Astrocyte of the cerebellum (primary cell): ENCODE measurements at regions not wholly inside any gene's neighbourhood (a gene's known extent, or its start where the extent isn't known, plus 50 kb on each side); places are given as distances from the start of the nearest gene placed in this dataset.

Experiments
- DNase-seq: peaks from one replicate; pipeline ENCODE4 v3.0.0-alpha.2; 2011; ENCODE audit warnings: low read depth
- H3K4me3 ChIP-seq: 2 replicates; pipeline ENCODE4 v1.5.1; 2011; ENCODE audit warnings: mild to moderate bottlenecking, low read depth, low read length, moderate library complexity
- in situ Hi-C: cut with HindIII; loops from 2 replicates; pipeline ENCODE4 v1.10.0; 2017; ENCODE audit warnings: low sequenced_read_pairs
- TF ChIP-seq, protein P1 (sequence below): IDR thresholded peaks from 2 replicates; pipeline ENCODE4 v1.5.1; 2012; ENCODE audit warnings: low read length, low read depth, moderate library complexity, mild to moderate bottlenecking; ENCODE audit errors: missing control alignments

DNA sequence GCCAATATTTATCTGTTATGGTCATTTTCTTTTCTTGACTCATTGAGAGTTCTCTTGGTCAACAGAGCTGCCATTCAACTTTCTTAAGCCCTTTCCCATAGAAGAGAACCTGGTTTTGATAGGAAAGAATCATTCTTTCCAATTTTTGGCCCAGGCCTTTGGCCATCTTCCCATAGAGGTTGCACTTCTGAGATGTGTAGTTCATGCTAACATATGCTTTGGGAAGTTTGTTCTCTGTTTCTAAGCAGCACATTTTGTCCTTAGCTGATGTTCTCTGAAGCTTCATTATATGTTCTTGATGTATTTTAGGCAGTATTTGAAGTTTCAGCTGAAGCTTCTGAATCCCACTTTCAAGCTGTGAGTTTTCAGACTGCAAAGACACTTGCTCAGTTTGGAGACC, 161.1 kb downstream of the VEGFC start:
- DNase-seq, result no peak
- H3K4me3 ChIP-seq, result no peak overlapping the region
- in situ Hi-C loops, result no loop called here
- TF ChIP-seq, protein P1, sequence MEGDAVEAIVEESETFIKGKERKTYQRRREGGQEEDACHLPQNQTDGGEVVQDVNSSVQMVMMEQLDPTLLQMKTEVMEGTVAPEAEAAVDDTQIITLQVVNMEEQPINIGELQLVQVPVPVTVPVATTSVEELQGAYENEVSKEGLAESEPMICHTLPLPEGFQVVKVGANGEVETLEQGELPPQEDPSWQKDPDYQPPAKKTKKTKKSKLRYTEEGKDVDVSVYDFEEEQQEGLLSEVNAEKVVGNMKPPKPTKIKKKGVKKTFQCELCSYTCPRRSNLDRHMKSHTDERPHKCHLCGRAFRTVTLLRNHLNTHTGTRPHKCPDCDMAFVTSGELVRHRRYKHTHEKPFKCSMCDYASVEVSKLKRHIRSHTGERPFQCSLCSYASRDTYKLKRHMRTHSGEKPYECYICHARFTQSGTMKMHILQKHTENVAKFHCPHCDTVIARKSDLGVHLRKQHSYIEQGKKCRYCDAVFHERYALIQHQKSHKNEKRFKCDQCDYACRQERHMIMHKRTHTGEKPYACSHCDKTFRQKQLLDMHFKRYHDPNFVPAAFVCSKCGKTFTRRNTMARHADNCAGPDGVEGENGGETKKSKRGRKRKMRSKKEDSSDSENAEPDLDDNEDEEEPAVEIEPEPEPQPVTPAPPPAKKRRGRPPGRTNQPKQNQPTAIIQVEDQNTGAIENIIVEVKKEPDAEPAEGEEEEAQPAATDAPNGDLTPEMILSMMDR, result no peak
